HCT116 (cell line): ENCODE measurements at regions not wholly inside any gene's neighbourhood (a gene's known extent, or its start where the extent isn't known, plus 50 kb on each side); places are given as distances from the start of the nearest gene placed in this dataset.

Experiments
- ATAC-seq: fragments of 200-7000 bp; cut with Tn5 transposase; 2 replicates; pipeline ENCODE4 v1.9.1; 2020; ENCODE audit warnings: mild to moderate bottlenecking, moderate library complexity
- BruUV-seq: library from RNA; stranded (reverse); fragments of 400-500 nt; replicated peaks from 2 replicates; lab custom pipeline; 2021; lab: Mats Ljungman, UMichigan
- CTCF ChIA-PET: fragments of 300-600 bp; sonication (Branson Sonifier 250); formaldehyde crosslinking; loops from one replicate; lab custom pipeline; 2021; ENCODE audit warnings: antibody characterized with exemption; lab: Charles Lee
- POLR2A ChIA-PET: fragments of 300-600, 350-600 bp; sonication (Branson Sonifier 250); formaldehyde crosslinking; loops from one replicate; lab custom pipeline; 2021; ENCODE audit warnings: antibody characterized with exemption; lab: Charles Lee
- RAD21 ChIA-PET, 2 experiments: fragments of 300-600 bp; sonication (Branson Sonifier 250); formaldehyde crosslinking; loops; one replicate each; lab custom pipeline; 2023; ENCODE audit warnings: low total read pairs in 2 of 2; ENCODE audit not compliant: uncharacterized antibody in 2 of 2, unreplicated experiment in 2 of 2, low non-redundant PET in 1 of 2; lab: Charles Lee
- DNase-seq: peaks from one replicate; pipeline ENCODE4 v3.0.0-alpha.2; 2010; ENCODE audit warnings: low read depth, low spot score
- H2AFZ ChIP-seq: fragments of 200-600 bp; shearing (Covaris generic), sonication (generic); 2 replicates; pipeline ENCODE4 v1.6.1; 2017; ENCODE audit warnings: low read depth, mixed run types, mixed read lengths, antibody characterized with exemption, low read length; ENCODE audit not compliant: poor library complexity, severe bottlenecking
- H3K27ac ChIP-seq: 2 replicates; pipeline ENCODE4 v1.5.1; 2012; ENCODE audit warnings: low read depth, low read length
- H3K27me3 ChIP-seq: fragments of 200-600 bp; sonication (generic); 2 replicates; pipeline ENCODE4 v1.6.1; 2016; ENCODE audit warnings: mixed run types, low read length, mixed read lengths; ENCODE audit not compliant: insufficient read depth
- H3K36me3 ChIP-seq, 2 experiments: fragments of 200-500 bp in 1 of 2; fragments of 200-600 bp in 1 of 2; sonication (Bioruptor generic) in 1 of 2; sonication (generic) in 1 of 2; 2 replicates each; pipeline versions ENCODE4 v1.5.1 to v1.6.1; 2014 to 2016; ENCODE audit warnings: low read length in 2 of 2, inconsistent platforms in 1 of 2, mixed read lengths in 1 of 2, mixed run types in 1 of 2; ENCODE audit not compliant: insufficient read depth in 2 of 2, control insufficient read depth in 1 of 2
- H3K4me1 ChIP-seq, 2 experiments: fragments of 200-600 bp in 1 of 2; sonication (generic) in 1 of 2; 2 replicates each; pipeline versions ENCODE4 v1.5.1 to v1.6.1; 2012 to 2017; ENCODE audit warnings: low read length in 2 of 2, inconsistent platforms in 1 of 2, mild to moderate bottlenecking in 1 of 2, mixed read lengths in 1 of 2, mixed run types in 1 of 2, moderate library complexity in 1 of 2; ENCODE audit not compliant: insufficient read depth in 2 of 2, control insufficient read depth in 1 of 2
- H3K4me2 ChIP-seq: fragments of 200-600 bp; sonication (generic); 2 replicates; pipeline ENCODE4 v1.6.1; 2017; ENCODE audit warnings: mixed run types, low read length, mixed read lengths
- H3K4me3 ChIP-seq, 2 experiments: fragments of 200-600 bp in 1 of 2; sonication (generic) in 1 of 2; replicated peaks in 1 of 2; 2 replicates each; pipeline ENCODE4 v1.5.1; 2011 to 2016; ENCODE audit warnings: low read length in 2 of 2, control low read depth in 1 of 2, low read depth in 1 of 2, mild to moderate bottlenecking in 1 of 2, mixed read lengths in 1 of 2, mixed run types in 1 of 2
- H3K79me2 ChIP-seq: fragments of 200-600 bp; sonication (generic); 2 replicates; pipeline ENCODE4 v1.6.1; 2017; ENCODE audit warnings: mild to moderate bottlenecking, mixed run types, low read length, moderate library complexity, mixed read lengths; ENCODE audit not compliant: insufficient read depth
- H3K9ac ChIP-seq: fragments of 200-600 bp; sonication (generic); 2 replicates; pipeline ENCODE4 v1.6.1; 2016; ENCODE audit warnings: low read length, mixed read lengths
- H3K9me2 ChIP-seq: fragments of 200-600 bp; sonication (generic), shearing (Covaris generic); 2 replicates; pipeline ENCODE4 v1.6.1; 2017; ENCODE audit warnings: mixed run types, mild to moderate bottlenecking, moderate library complexity; ENCODE audit not compliant: insufficient read depth
- H3K9me3 ChIP-seq, 2 experiments: fragments of 200-500 bp in 1 of 2; fragments of 200-600 bp in 1 of 2; sonication (Bioruptor generic) in 1 of 2; sonication (generic) in 1 of 2; 2 replicates each; pipeline ENCODE4 v1.6.1; 2014 to 2017; ENCODE audit warnings: low read length in 2 of 2, mixed read lengths in 2 of 2, inconsistent platforms in 1 of 2, low read depth in 1 of 2, mild to moderate bottlenecking in 1 of 2, mixed run types in 1 of 2, moderate library complexity in 1 of 2; ENCODE audit not compliant: control insufficient read depth in 1 of 2, insufficient read depth in 1 of 2
- H4K20me1 ChIP-seq: fragments of 200-600 bp; sonication (generic), shearing (Covaris generic); 2 replicates; pipeline ENCODE4 v1.6.1; 2017; ENCODE audit warnings: mixed run types, mild to moderate bottlenecking, moderate library complexity; ENCODE audit not compliant: insufficient read depth
- CEBPB ChIP-seq: IDR thresholded peaks from 2 replicates; pipeline ENCODE4 v1.6.1; 2012; ENCODE audit warnings: low read depth
- CTCF ChIP-seq, 3 experiments: fragments of 200-600 bp in 1 of 3; sonication (generic) in 1 of 3; IDR thresholded peaks in 2 of 3; conservative IDR thresholded peaks in 1 of 3; 2 replicates each; pipeline ENCODE4 v1.5.1; 2012 to 2017; ENCODE audit warnings: low read depth in 2 of 3, low read length in 2 of 3, antibody characterized with exemption in 1 of 3, borderline replicate concordance in 1 of 3, control low read depth in 1 of 3, mild to moderate bottlenecking in 1 of 3, mixed read lengths in 1 of 3, mixed run types in 1 of 3, moderate library complexity in 1 of 3; ENCODE audit not compliant: insufficient read depth in 1 of 3
- FOSL1 ChIP-seq: IDR thresholded peaks from 2 replicates; pipeline ENCODE4 v1.6.1; 2012; ENCODE audit warnings: low read depth
- POLR2AphosphoS5 ChIP-seq: IDR thresholded peaks from 2 replicates; pipeline ENCODE4 v1.6.1; 2011; ENCODE audit warnings: mild to moderate bottlenecking, low read depth, low read length, moderate library complexity
- SIN3A ChIP-seq: IDR thresholded peaks from 2 replicates; pipeline ENCODE4 v1.6.1; 2012; ENCODE audit warnings: low read depth
- SP1 ChIP-seq: IDR thresholded peaks from 2 replicates; pipeline ENCODE4 v1.6.1; 2012; ENCODE audit warnings: low read depth
- SRF ChIP-seq: IDR thresholded peaks from 2 replicates; pipeline ENCODE4 v1.6.1; 2012; ENCODE audit warnings: low read depth
- YY1 ChIP-seq: IDR thresholded peaks from 2 replicates; pipeline ENCODE4 v1.6.1; 2011; ENCODE audit warnings: low read length, low read depth, moderate library complexity, mild to moderate bottlenecking; ENCODE audit not compliant: insufficient replicate concordance; ENCODE audit errors: extremely low read depth
- ZFX ChIP-seq: fragments of 450-650 bp; IDR thresholded peaks from 2 replicates; pipeline ENCODE4 v1.6.1; 2017
- intact Hi-C: fragments of 100-400 bp; cut with micrococcal nuclease; formaldehyde crosslinking; loops from 2 replicates; pipeline ENCODE4 v1.10.0; 2022

DNA sequence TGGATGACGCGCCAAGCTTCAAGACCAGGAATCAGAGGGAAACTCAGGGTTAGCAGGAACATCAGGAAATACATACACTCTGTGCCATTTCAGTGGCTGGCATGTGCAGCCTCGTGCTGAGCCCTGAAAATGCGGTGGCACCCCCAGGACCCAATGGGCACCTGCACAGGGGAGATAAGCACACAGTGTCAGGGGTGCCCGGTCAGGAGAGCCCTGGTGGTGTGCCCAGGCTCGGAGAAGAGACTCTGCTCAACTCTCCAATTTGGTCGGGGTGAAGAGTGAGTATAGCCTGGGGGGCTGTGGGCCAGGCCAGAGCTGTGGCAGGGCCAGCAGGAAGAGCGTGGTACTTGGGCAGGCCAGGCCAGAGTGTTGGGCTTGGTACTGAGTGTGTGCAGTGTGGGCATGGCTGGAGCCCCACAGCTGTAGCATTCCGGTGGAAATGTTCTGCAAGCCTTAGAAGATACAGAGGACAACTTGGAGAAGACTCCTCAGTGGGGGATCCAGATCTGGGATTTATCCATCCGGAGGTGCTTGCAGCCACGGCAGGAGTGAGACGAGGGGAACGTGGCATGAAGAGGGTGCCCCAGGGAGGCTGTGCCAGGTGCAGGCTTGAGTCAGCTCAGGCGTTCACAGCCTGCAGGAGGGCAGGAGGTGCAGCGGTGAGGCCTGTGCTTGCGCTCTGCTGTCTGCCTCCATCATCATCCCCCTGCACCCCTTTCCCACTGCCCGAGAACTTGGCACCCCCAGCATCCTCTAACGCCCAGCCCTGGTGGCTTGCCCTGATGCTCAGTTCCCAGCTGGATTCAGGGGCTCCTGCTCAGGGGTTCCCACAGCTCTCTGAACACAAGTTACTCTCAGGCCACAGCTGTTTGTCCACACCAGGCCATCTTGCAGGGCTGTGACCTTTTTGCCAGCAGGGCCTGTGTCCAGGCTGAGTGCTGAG lies 451.7 kb upstream of the HS6ST1 start:
- Histone ChIP-seq H3K9me3 (no peaks in the 10 kb centered on the region), H3K9ac (no peak overlapping the region), H4K20me1 (no peaks in the 10 kb centered on the region), H3K27me3 (peaks cover 10% of the 10 kb centered on the region; the same call in 1 of the 2 replicates), H2AFZ (no peak overlapping the region)
- RAD21 ChIA-PET, result no interaction called here
- DNase-seq, result no peak
- TF ChIP-seq SIN3A (no peak), YY1 (no peak), CEBPB (no peak), POLR2AphosphoS5 (no peak), FOSL1 (no peak), SP1 (no peak), ZFX (no peak), SRF (no peak), CTCF (IDR thresholded peaks at IDR 0.05 in 2 of 3, conservative IDR thresholded peaks at IDR 0.05 in 1 of 3; ENCODE audit: borderline replicate concordance in 1 of 3, insufficient read depth in 1 of 3, low read depth in 2 of 3, low read length in 2 of 3) (no peak)
- TF ChIP-seq, all 23 proteins: peak for 0
- H3K4me1 ChIP-seq, result no peaks in the 10 kb centered on the region
- no peaks in the 10 kb centered on the region for H3K9me2 ChIP-seq
- no peak overlapping the region for H3K4me2 ChIP-seq
- no peaks in the 10 kb centered on the region for H3K36me3 ChIP-seq
- no TSS peak for BruUV-seq
- no peaks in the 10 kb centered on the region for H3K79me2 ChIP-seq
- ChIA-PET CTCF (no interaction called here), POLR2A (no interaction called here)
- H3K4me3 ChIP-seq, result no peak overlapping the region
- H3K27ac ChIP-seq, result no peak overlapping the region
- ATAC-seq, result no peak
- intact Hi-C loops, result no loop called here
